IMR-90 (cell line): ENCODE measurements at regions not wholly inside any gene's neighbourhood (a gene's known extent, or its start where the extent isn't known, plus 50 kb on each side); places are given as distances from the start of the nearest gene placed in this dataset.

ENCODE experiments used
- ATAC-seq: fragments of 200-7000 bp; cut with Tn5 transposase; 2 replicates; pipeline ENCODE4 v1.9.1; 2020; ENCODE audit warnings: low read depth, mild to moderate bottlenecking, moderate library complexity
- BruUV-seq: library from RNA; stranded (reverse); fragments of 400-500 nt; replicated peaks from 2 replicates; lab custom pipeline; 2021; lab: Mats Ljungman, UMichigan
- CTCF ChIA-PET: fragments of 300-600 bp; formaldehyde crosslinking; extraction: SDS; loops from one replicate; lab custom pipeline; 2021; ENCODE audit warnings: antibody characterized with exemption; lab: Yijun Ruan, JAX
- POLR2A ChIA-PET: fragments of 300-600 bp; sonication (Branson Sonifier 250); formaldehyde crosslinking; loops from one replicate; lab custom pipeline; 2022; ENCODE audit warnings: antibody characterized with exemption; ENCODE audit not compliant: unreplicated experiment; lab: Charles Lee
- DNase-seq: peaks from one replicate; pipeline ENCODE4 v3.0.0; 2013
- H2AFZ ChIP-seq: replicated peaks from 2 replicates; pipeline ENCODE3; 2013; ENCODE audit warnings: low read length, mild to moderate bottlenecking; ENCODE audit not compliant: poor library complexity
- H2AK5ac ChIP-seq: 2 replicates; pipeline ENCODE4 v1.6.1; 2013; ENCODE audit warnings: low read depth, low read length, inconsistent platforms
- H2AK9ac ChIP-seq: replicated peaks from 2 replicates; pipeline ENCODE3; 2013; ENCODE audit warnings: mild to moderate bottlenecking, low read depth, low read length, moderate library complexity; ENCODE audit not compliant: poor library complexity
- H2BK120ac ChIP-seq: 2 replicates; pipeline ENCODE4 v1.6.1; 2013; ENCODE audit warnings: low read depth, low read length, inconsistent platforms
- H2BK15ac ChIP-seq: 3 replicates; pipeline ENCODE4 v1.6.1; 2013; ENCODE audit warnings: low read depth, low read length, inconsistent platforms
- H2BK20ac ChIP-seq: 2 replicates; pipeline ENCODE4 v1.6.1; 2013; ENCODE audit warnings: low read depth, mild to moderate bottlenecking, inconsistent platforms, low read length, moderate library complexity
- H2BK5ac ChIP-seq: 2 replicates; pipeline ENCODE4 v1.6.1; 2013; ENCODE audit warnings: mild to moderate bottlenecking, low read depth, low read length, inconsistent platforms; ENCODE audit not compliant: poor library complexity, severe bottlenecking
- H3K14ac ChIP-seq: replicated peaks from 2 replicates; pipeline ENCODE4 v1.6.1; 2013; ENCODE audit warnings: low read depth, low read length, inconsistent platforms
- H3K18ac ChIP-seq: 2 replicates; pipeline ENCODE4 v1.6.1; 2013; ENCODE audit warnings: low read depth, low read length, control low read depth
- H3K23ac ChIP-seq: 2 replicates; pipeline ENCODE4 v1.6.1; 2013; ENCODE audit warnings: low read depth, low read length, inconsistent platforms
- H3K27ac ChIP-seq: 2 replicates; pipeline ENCODE4 v1.5.1; 2013; ENCODE audit warnings: mild to moderate bottlenecking, control low read depth, low read length; ENCODE audit not compliant: insufficient read depth
- H3K27me3 ChIP-seq: 2 replicates; pipeline ENCODE4 v1.6.1; 2013; ENCODE audit warnings: low read length; ENCODE audit not compliant: control insufficient read depth, insufficient read depth
- H3K36me3 ChIP-seq: 2 replicates; pipeline ENCODE4 v1.6.1; 2013; ENCODE audit warnings: low read length, mixed read lengths; ENCODE audit not compliant: control insufficient read depth, insufficient read depth
- H3K4ac ChIP-seq: 2 replicates; pipeline ENCODE4 v1.6.1; 2013; ENCODE audit warnings: low read depth, low read length, inconsistent platforms
- H3K4me1 ChIP-seq: 2 replicates; pipeline ENCODE4 v1.6.1; 2013; ENCODE audit warnings: low read length, mixed read lengths; ENCODE audit not compliant: control insufficient read depth, insufficient read depth
- H3K4me2 ChIP-seq: 2 replicates; pipeline ENCODE4 v1.6.1; 2013; ENCODE audit warnings: low read depth, mild to moderate bottlenecking, control low read depth, low read length, moderate library complexity
- H3K4me3 ChIP-seq: 2 replicates; pipeline ENCODE4 v1.5.1; 2013; ENCODE audit warnings: low read depth, mild to moderate bottlenecking, control low read depth, low read length, moderate library complexity; ENCODE audit not compliant: insufficient read depth
- H3K56ac ChIP-seq: 2 replicates; pipeline ENCODE4 v1.6.1; 2013; ENCODE audit warnings: low read length, inconsistent platforms; ENCODE audit not compliant: insufficient read depth; ENCODE audit errors: extremely low read depth
- H3K79me1 ChIP-seq, 2 experiments: 2 replicates each; pipeline ENCODE4 v1.6.1; 2013; ENCODE audit warnings: low read length in 2 of 2, inconsistent platforms in 1 of 2, low read depth in 1 of 2
- H3K9ac ChIP-seq: 2 replicates; pipeline ENCODE4 v1.6.1; 2013; ENCODE audit warnings: low read depth, low read length, control low read depth
- H3K9me1 ChIP-seq: 2 replicates; pipeline ENCODE4 v1.6.1; 2013; ENCODE audit warnings: low read length, inconsistent platforms; ENCODE audit not compliant: insufficient read depth
- H3K9me3 ChIP-seq: 2 replicates; pipeline ENCODE4 v1.6.1; 2013; ENCODE audit warnings: low read length; ENCODE audit not compliant: control insufficient read depth, insufficient read depth
- H4K20me1 ChIP-seq: 2 replicates; pipeline ENCODE4 v1.6.1; 2013; ENCODE audit warnings: low read length, inconsistent platforms; ENCODE audit not compliant: insufficient read depth
- H4K5ac ChIP-seq: 2 replicates; pipeline ENCODE4 v1.6.1; 2013; ENCODE audit warnings: mild to moderate bottlenecking, low read depth, low read length, control low read depth
- H4K8ac ChIP-seq, 2 experiments: 2 replicates each; pipeline ENCODE4 v1.6.1; 2013; ENCODE audit warnings: low read depth in 2 of 2, low read length in 2 of 2, control low read depth in 1 of 2, inconsistent platforms in 1 of 2
- H4K91ac ChIP-seq: 2 replicates; pipeline ENCODE4 v1.6.1; 2013; ENCODE audit warnings: low read depth, low read length, inconsistent platforms; ENCODE audit not compliant: insufficient read depth
- BHLHE40 ChIP-seq: fragments of 150-350 bp; IDR thresholded peaks from 2 replicates; pipeline ENCODE4 v1.6.1; 2016; ENCODE audit warnings: mild to moderate bottlenecking, low read depth, low read length
- CEBPB ChIP-seq: IDR thresholded peaks from 2 replicates; pipeline ENCODE4 v1.6.1; 2012; ENCODE audit warnings: low read depth, low read length, improper control_type of control experiment
- CHD1 ChIP-seq: IDR thresholded peaks from 2 replicates; pipeline ENCODE4 v1.6.1; 2012; ENCODE audit warnings: low read depth, low read length, improper control_type of control experiment
- FOS ChIP-seq: fragments of 150-350 bp; IDR thresholded peaks from 2 replicates; pipeline ENCODE4 v1.6.1; 2016; ENCODE audit warnings: low read depth, low read length
- MAFK ChIP-seq: IDR thresholded peaks from 2 replicates; pipeline ENCODE4 v1.6.1; 2012; ENCODE audit warnings: low read depth, low read length, improper control_type of control experiment
- MAZ ChIP-seq: IDR thresholded peaks from 2 replicates; pipeline ENCODE4 v1.6.1; 2012; ENCODE audit warnings: low read depth, mild to moderate bottlenecking, low read length, improper control_type of control experiment, moderate library complexity, borderline replicate concordance
- MXI1 ChIP-seq: IDR thresholded peaks from 2 replicates; pipeline ENCODE4 v1.6.1; 2012; ENCODE audit warnings: low read depth, mild to moderate bottlenecking, low read length, moderate library complexity, borderline replicate concordance
- NFE2L2 ChIP-seq: fragments of 150-350 bp; IDR thresholded peaks from 2 replicates; pipeline ENCODE4 v1.6.1; 2016; ENCODE audit warnings: low read depth, mild to moderate bottlenecking, low read length
- POLR2A ChIP-seq: IDR thresholded peaks from 2 replicates; pipeline ENCODE4 v1.6.1; 2012; ENCODE audit warnings: mild to moderate bottlenecking, low read depth, low read length
- RAD21 ChIP-seq: IDR thresholded peaks from 2 replicates; pipeline ENCODE4 v1.6.1; 2012; ENCODE audit warnings: low read length, improper control_type of control experiment
- RCOR1 ChIP-seq: IDR thresholded peaks from 2 replicates; pipeline ENCODE4 v1.6.1; 2012; ENCODE audit warnings: mild to moderate bottlenecking, low read length, improper control_type of control experiment; ENCODE audit not compliant: insufficient replicate concordance
- RFX5 ChIP-seq: IDR thresholded peaks from 2 replicates; pipeline ENCODE4 v1.8.0; 2012; ENCODE audit warnings: low read depth, mild to moderate bottlenecking, low read length, moderate library complexity
- SMC3 ChIP-seq: fragments of 150-350 bp; IDR thresholded peaks from 2 replicates; pipeline ENCODE4 v1.6.1; 2016; ENCODE audit warnings: low read depth, mild to moderate bottlenecking, antibody characterized with exemption, low read length, moderate library complexity
- WGBS, 2 experiments: methylation state at CpG; one replicate each; pipeline versions ENCODE4 v1.1.5 to v1.1.7; 2013; ENCODE audit warnings: missing lambda C conversion rate in 2 of 2; ENCODE audit not compliant: insufficient read length in 1 of 2; ENCODE audit errors: extremely low coverage in 2 of 2; 5-methylcytosine and 5-hydroxymethylcytosine counted together
- dilution Hi-C: fragments of 300-500 bp; cut with HindIII; formaldehyde crosslinking; loops from one replicate; pipeline ENCODE4 v1.14.3; 2018; ENCODE audit warnings: low sequenced_read_pairs; ENCODE audit not compliant: unreplicated experiment
- in situ Hi-C: fragments of 300-500 bp; cut with MboI; formaldehyde crosslinking; loops from 3 replicates; pipeline ENCODE4 v1.14.3; 2019; ENCODE audit warnings: low sequenced_read_pairs, inconsistent platforms, mixed read lengths
- intact Hi-C: fragments of 100-400 bp; cut with micrococcal nuclease; formaldehyde crosslinking; loops from 2 replicates; pipeline ENCODE4 v1.10.0; 2022
- TF ChIP-seq, protein P1 (sequence below): fragments of 150-350 bp; IDR thresholded peaks from 2 replicates; pipeline ENCODE4 v1.6.1; 2017; ENCODE audit warnings: mild to moderate bottlenecking, antibody characterized with exemption, low read length, low read depth

GRCh38 chr18:79603321-79604204, 76.0 kb upstream of the CTDP1 start (continued):
- no peak for TF ChIP-seq MAFK

DNA sequence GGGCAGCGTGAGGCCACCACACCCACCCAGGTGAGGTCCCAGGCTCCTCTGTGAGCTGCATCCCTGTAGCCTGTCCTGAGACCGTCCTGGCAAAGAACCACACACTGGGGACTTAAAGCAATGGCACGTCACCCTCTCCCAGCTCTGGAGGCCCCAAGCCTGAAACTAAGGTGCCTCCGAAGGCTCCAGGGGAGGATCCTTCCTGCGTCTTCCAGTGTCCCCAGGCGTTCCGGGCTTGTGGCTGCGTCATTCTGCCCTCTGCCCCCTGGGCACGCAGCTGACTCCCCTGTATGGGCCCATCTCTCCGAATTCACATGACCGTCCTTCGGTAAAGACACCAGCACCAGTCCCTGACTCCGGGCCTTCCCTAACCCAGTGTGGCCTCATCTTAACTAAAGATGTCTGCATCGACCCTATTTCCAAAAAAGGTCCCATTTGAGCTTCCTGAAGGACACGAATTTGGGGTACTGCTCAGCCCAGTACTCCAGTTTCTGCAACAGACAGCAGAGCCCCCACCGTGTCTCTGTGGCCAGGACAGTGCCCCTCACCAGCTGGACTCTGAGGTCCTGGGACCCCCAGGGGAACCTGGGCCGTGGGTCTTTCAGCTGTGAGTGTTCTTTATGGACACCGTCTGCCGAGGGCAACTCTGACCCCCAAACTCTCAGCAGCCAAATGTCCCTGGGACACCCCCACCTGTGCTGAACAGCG, 75.2 kb upstream of the CTDP1 start:
- DNase-seq: no peak
- H4K20me1 ChIP-seq: no peaks in the 10 kb centered on the region
- TF ChIP-seq MAFK: no peak
- TF ChIP-seq CEBPB: no peak
- TF ChIP-seq MAZ: no peak
- TF ChIP-seq MXI1: no peak
- TF ChIP-seq SMC3: no peak
- TF ChIP-seq, protein P1, sequence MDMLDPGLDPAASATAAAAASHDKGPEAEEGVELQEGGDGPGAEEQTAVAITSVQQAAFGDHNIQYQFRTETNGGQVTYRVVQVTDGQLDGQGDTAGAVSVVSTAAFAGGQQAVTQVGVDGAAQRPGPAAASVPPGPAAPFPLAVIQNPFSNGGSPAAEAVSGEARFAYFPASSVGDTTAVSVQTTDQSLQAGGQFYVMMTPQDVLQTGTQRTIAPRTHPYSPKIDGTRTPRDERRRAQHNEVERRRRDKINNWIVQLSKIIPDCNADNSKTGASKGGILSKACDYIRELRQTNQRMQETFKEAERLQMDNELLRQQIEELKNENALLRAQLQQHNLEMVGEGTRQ: no peak
- no peak for TF ChIP-seq BHLHE40
- no peak for TF ChIP-seq POLR2A
- TF ChIP-seq FOS: no peak
- TF ChIP-seq NFE2L2: no peak
- TF ChIP-seq CHD1: no peak
- no peak for TF ChIP-seq RFX5
- TF ChIP-seq RCOR1: no peak
- TF ChIP-seq RAD21: no peak

More for the DNA sequence above, 75.2 kb upstream of the CTDP1 start:
- no peak overlapping the region for H3K14ac ChIP-seq
- H4K5ac ChIP-seq: no peak overlapping the region
- H3K4ac ChIP-seq: no peak overlapping the region
- H3K9me3 ChIP-seq: no peaks in the 10 kb centered on the region
- dilution Hi-C loops: no loop called here
- H2BK5ac ChIP-seq: no peak overlapping the region
- no peaks in the 10 kb centered on the region for H3K36me3 ChIP-seq
- in situ Hi-C loops: no loop called here
- 76% methylated on average over 12 of the region's 20 CpGs; no CpG with 5 or more reads in 1 of the 2 experiments for WGBS, 2 experiments
- H3K79me1 ChIP-seq: no peaks in the 10 kb centered on the region
- no peak overlapping the region for H3K27ac ChIP-seq
- no peak overlapping the region for H3K56ac ChIP-seq
- H3K23ac ChIP-seq: no peak overlapping the region
- no peak overlapping the region for H3K9ac ChIP-seq
- H2AFZ ChIP-seq: no peak overlapping the region
- no peak overlapping the region for H3K4me2 ChIP-seq
- H4K91ac ChIP-seq: no peak overlapping the region
- no peaks in the 10 kb centered on the region for H3K9me1 ChIP-seq
- no peak overlapping the region for H2BK20ac ChIP-seq
- H2BK120ac ChIP-seq: no peak overlapping the region
- ATAC-seq: no peak
- ChIA-PET CTCF (no interaction called here), POLR2A (no interaction called here)
- peaks cover 16% of the 10 kb centered on the region for H3K27me3 ChIP-seq
- H3K18ac ChIP-seq: no peak overlapping the region
- peak overlapping the region; percentile 42 for H2AK9ac ChIP-seq
- H4K8ac ChIP-seq: no peak overlapping the region
- no TSS peak for BruUV-seq
- H3K4me1 ChIP-seq: 0 out of 2 replicates have a peak, but pooled peaks cover 2% of the 10 kb centered on the region
- intact Hi-C loops: no loop called here
- no peak overlapping the region for H2AK5ac ChIP-seq
- no peak overlapping the region for H2BK15ac ChIP-seq
- H3K4me3 ChIP-seq: no peak overlapping the region
